GM18870 (cell line): ENCODE measurements at regions not wholly inside any gene's neighbourhood (a gene's known extent, or its start where the extent isn't known, plus 50 kb on each side); places are given as distances from the start of the nearest gene placed in this dataset.

Source experiments
- ATAC-seq: cut with Tn5 transposase; IDR thresholded peaks from one replicate; pipeline ENCODE4 v1.9.1; 2021; ENCODE audit warnings: moderate library complexity; ENCODE audit not compliant: unreplicated experiment

- ATAC-seq = no peak
Measured at GRCh38 chr14:101024686-101025085, 121.2 kb upstream of the RTL1 start.

- ATAC-seq = no peak
Measured at GRCh38 chr14:101025131-101025530, 121.6 kb upstream of the RTL1 start.

GRCh38 chr14:101025696-101026095 lies 122.2 kb upstream of the RTL1 start:
- no peak for ATAC-seq

GRCh38 chr14:101026341-101026740 lies 122.8 kb upstream of the RTL1 start:
- ATAC-seq = no peak

- no peak for ATAC-seq
Measured at GRCh38 chr14:101027291-101027690, 123.8 kb upstream of the RTL1 start.

DNA sequence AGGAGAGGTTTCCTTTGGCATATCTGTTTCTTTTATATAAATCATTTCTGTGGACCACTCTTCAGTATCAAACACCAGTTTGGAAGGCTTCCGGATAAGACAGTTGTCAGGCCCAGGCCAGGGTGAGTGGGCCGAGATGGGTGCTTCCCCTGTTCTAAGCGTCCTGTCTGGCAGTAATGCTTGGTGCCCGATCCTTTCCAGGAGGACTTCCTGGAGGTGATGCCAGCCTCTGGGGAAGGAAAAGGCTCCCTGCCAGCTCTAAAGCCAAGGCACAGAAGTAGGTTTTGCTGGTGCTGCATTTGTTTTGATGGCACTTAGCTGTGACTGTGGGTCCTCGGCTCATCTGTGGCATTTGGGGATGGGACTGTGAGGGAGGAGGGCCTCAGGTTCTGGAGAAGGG lies 124.4 kb upstream of the RTL1 start:
- no peak for ATAC-seq

DNA sequence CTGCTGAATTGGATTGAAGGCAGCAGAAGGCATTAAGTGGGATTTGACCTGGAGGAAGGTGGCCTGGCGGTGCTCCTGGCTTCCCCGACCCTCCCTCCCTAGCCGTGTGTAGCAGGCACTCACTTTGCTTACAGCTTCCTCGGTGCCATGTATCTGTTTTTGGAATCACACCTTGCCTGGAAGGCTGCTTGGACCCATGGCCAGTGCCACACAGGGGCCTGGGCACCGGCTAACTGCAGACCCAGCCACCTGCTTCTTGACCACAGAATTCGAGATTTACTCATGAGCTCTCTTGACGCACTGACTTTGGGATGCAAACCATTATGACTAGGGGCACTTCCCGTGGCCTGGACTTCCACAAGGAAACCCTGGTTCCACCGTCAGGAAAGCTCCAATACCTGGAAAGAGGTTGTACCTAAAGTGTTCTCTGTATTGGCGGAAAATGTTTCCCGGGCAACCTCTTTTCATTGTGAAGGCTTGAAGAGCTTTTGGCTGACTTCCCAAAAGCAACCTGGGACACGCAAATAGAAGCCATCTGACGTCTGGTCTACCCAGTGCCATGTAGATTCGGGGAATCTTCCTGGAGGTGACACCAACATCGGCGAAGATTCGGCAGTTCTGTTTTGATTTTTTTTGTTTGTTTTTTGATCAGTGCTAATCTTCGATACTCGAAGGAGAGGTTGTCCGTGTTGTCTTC lies 125.6 kb upstream of the RTL1 start:
- no peak for ATAC-seq

- no peak for ATAC-seq
Measured at GRCh38 chr14:101029668-101030290, 126.3 kb upstream of the RTL1 start.

- ATAC-seq = no peak
Measured at GRCh38 chr14:101030586-101030985, 127.1 kb upstream of the RTL1 start.

DNA sequence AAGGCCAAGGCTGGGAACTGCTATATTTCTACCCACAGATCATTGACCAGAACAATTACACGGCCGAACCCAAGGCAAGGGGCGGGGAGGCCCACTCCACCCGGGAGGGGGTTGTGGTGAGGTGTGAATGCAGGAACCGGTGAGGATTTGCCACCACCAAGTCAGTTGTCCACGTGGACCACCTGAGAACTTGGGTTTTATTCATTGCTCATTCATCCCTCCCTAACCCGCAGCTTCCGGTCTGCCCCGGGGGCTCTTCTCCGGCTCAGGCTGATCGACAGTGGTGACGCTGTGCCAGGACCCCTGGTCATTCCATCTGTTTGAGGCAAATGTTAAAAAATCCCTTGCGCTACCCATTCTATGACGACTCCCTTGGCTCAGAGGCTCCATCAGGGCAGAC lies 127.7 kb upstream of the RTL1 start:
- ATAC-seq = no peak

DNA sequence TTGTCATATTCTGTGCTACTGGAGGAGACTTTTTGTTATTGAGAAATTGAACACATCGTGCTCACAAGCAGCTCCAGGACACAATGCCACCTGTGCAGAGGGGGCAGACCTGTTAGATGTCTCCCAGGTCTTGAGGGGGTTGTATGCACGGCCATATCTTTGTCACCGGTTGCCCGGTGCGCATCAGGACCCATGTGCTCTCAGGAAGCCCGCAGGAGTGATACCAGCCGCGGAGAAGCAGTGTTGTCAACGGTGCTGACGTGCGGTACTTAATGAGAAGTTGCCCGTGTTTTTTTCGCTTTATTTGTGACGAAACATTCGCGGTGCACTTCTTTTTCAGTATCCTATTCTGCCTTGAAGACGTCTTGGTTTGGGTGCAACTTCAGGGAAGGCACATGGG lies 128.2 kb upstream of the RTL1 start:
- ATAC-seq = no peak

GRCh38 chr14:101032433-101032832 lies 128.9 kb upstream of the RTL1 start:
- no peak for ATAC-seq

DNA sequence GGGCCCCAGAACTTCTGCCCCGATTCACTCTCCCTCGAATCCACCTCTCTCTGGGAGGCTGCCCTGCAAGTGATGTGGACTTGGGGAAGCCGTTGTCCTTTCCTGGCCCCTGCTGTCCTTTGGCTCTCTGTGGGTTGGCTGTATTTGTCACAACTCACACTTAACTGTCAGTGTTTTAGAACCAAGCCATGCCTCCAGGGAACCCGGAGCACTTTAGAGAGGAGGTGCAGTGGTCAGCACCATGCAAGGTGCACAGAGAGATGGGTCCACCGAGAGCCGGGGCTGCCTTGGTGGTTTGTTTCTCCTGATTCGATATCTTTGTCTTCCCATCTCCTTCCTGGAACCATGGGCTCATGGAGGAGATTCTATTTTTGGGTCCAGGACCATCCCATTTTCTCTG lies 129.5 kb upstream of the RTL1 start:
- ATAC-seq = no peak

GRCh38 chr14:101033446-101034165 lies 130.1 kb upstream of the RTL1 start:
- no peak for ATAC-seq

DNA sequence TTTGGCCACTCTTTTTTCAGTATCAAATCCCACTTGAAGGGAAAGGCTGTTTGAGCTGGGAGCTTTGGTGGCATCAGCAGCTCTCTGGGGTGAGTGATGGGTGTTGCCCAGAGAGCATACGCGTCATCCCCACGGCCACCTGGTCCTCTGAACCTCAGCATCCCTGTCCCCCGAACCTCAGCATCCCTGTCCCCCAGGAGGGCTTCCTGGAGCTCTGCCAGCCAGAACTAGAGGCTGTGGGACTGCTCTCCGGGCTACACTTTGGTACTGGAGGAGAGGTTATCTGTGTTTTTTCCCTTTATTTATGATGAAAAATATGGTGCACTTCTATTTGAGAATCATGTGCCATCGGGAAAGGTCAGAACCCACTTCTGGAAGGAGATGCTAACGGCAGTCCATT lies 131.5 kb upstream of the RTL1 start:
- no peak for ATAC-seq

- ATAC-seq = no peak
Measured at GRCh38 chr14:101035466-101036225, 132.1 kb upstream of the RTL1 start.

DNA sequence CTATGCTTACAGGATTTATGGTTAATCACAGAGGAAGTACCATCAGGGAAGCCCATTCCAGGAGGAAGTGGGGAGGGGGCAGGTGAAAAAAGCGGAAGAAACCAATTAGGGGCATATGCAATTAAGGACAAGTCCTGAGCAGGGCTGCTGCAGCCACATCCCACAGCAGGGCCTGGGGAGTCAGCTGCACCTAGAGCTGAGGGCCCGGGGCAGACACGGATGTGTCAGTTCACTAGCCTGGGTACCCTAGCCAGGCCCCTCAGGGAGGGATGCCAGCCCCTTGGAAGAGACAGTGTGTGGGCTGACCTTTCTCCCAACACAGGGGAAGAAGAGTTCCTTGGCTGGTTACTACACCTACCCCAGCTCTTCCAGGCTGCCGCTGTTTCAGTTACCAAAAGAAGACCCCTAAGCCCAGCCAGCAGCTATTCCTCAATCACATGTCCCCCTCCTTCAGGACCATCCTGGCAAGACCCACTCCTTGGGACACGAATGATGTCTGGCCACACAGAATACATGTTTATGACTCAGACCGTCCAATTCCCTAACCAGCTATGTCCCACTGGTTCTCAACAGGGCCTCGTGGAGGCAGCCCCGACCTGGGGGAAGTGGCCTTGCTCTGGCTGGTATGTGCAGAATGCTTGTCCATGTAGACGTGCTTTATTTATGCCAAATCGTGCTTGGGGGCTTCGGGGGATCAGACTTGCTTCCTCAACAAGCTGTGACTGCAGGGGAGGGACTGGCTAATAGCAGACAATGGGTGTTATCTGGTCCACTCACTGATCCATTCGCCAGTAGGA lies 133.7 kb upstream of the RTL1 start:
- ATAC-seq = no peak

DNA sequence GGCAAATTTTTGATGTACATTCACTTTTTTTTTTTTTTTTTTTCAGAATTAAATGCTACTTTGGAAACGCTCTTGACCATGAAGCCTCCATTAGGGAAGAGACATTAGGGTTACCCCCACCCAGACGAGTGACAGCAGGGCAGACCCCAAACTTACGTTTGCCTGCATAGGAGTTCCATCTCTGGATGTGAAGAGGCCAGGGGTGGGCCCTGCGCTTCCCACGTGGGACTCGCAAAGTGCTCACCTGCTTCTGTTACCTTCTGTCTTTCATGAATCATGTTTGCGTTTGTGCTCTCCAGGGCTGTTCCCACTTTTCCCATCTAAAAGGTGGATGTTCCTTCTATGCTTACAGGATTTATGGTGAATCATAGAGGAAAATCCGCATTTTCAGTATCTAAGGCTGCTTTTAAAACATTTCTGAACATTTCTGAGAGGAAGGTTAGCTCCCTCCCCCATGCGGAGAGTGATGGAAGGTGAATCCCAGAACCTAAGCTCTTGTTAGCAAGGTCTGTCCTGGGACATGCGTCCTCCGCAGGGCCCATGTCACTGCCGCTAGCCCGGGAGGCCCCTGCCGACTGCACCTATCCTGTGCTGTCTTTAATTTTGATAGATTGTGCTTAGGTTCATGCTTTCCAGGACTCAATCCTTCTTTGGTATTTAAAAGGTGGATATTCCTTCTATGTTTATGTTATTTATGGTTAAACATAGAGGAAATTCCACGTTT lies 135.7 kb upstream of the RTL1 start:
- ATAC-seq = no peak

DNA sequence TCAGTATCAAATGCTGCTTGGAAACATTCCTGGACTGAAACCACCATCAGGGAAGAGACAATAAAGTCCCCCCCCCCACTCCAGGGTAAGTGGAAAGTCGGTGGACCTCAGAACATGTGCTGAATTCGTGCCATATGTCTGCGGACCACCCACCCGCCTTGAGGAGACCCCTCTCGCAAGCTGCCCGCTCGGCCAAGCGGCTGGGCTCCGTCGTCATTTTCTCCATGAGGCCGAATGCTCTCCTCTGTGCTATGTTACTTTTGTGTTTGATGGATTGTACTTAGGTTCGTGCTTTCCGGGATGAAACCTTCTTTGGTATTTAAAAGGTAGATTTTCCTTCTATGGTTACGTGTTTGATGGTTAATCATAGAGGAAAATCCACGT lies 136.2 kb upstream of the RTL1 start:
- no peak for ATAC-seq
